GM19099 (cell line): ENCODE measurements at regions not wholly inside any gene's neighbourhood (a gene's known extent, or its start where the extent isn't known, plus 50 kb on each side); places are given as distances from the start of the nearest gene placed in this dataset.

ENCODE experiments used
- POLR2A ChIP-seq: IDR thresholded peaks from 3 replicates; pipeline ENCODE4 v1.6.1; 2011; ENCODE audit warnings: low read depth; ENCODE audit not compliant: insufficient read length; ENCODE audit errors: extremely low read depth

DNA sequence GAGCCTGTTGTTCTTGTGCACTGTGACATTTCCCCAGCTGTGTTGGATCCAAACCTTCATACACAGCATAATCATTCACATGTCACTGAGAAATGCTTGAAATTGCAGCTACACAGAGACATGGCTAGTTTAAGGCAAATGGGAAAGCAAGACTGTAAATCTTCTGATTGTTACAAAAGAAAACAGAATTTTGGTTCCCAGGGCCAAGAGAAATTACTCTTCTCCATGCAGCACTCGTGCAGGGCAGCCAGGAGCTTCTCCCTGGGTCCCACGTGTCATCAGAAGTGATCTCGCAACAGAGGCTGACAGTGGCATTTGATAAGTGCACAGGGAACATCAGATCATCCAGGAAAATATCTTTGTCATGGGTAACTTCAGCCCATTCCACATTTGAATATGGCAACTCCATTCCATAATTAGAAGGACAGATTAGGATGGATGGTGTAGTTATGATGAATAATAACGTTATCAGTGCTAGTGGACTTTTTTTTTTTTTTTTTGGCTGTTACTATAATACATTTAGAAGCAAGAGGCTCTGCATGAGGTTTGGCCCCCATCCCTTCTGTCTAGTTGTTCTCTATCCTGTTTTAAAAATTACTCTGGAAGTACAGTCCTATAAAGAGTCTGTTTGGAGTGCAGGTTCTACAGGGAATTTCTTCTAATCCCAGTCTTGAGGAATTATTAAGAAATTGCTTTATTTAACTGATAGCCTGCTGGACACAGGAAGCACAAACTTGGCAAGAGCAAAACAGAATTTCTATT is 571.0 kb upstream of the NOX3 start:
- no peak for TF ChIP-seq POLR2A

DNA sequence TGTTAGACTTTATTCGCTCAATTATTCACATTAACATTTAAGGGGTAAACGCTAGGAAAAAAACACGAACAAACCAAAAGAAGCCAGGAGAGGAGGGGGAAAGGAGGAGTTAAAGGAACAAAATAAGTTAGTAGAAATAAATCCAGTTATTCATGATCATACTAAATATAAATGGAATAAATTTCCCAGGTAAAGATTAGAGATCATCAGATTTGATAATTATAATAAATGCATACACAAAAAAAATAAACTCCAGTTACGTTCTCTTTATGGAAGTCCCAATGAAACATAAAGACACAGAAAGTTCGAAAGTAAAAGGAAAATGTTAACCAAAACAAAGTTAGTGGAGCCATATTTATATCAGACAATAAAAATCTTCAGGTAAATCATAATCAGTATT is 568.7 kb upstream of the NOX3 start:
- no peak for TF ChIP-seq POLR2A

DNA sequence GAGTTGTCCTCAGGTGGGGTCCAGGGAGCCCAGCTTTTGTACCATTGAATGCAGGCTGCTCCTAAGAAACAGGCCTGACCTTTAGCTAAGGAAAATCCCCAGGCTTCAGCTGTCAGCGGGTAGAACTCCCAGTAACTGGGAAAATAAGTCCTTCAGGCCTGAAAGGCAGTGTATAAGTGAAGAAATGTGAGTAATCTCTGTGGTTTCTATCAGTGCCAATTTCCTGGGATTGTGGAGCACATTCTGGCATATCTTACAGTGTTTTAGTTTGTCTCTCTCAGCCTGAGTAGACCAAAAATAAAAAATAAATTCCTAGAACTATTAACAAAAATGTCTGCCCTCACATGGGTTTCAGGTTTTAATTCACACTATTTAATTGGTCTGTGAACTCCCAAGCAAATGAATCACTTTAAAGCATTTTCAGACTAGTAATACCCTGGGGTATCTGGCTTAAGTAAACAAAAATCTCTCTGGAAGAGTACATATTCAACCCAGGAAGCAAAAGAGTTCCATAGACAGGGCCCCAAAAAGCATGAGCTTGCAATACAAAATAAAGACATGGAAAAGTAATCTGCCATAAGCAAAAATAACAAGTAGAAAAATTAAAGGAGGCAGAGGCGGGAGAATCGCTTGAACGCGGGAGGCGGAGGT is 566.2 kb upstream of the NOX3 start:
- no peak for TF ChIP-seq POLR2A

DNA sequence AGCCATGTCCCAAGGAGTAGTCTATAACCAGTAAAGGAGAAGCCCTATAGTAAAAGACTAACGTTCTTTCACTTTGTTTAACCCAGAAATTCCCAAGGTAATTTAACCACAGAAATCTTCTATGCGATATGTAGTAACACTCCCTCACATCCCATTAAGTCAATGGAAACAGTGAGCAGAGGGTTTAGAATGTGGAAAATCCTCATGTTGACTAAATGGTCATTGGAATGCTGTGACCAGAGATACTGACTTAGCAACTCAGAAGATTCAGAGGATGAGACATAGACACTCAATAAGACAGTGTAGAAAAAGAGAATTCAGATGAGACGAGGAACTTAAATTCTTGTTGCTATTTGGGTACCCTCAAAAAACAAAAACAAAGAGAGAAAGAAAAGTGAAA is 562.2 kb upstream of the NOX3 start:
- no peak for TF ChIP-seq POLR2A

DNA sequence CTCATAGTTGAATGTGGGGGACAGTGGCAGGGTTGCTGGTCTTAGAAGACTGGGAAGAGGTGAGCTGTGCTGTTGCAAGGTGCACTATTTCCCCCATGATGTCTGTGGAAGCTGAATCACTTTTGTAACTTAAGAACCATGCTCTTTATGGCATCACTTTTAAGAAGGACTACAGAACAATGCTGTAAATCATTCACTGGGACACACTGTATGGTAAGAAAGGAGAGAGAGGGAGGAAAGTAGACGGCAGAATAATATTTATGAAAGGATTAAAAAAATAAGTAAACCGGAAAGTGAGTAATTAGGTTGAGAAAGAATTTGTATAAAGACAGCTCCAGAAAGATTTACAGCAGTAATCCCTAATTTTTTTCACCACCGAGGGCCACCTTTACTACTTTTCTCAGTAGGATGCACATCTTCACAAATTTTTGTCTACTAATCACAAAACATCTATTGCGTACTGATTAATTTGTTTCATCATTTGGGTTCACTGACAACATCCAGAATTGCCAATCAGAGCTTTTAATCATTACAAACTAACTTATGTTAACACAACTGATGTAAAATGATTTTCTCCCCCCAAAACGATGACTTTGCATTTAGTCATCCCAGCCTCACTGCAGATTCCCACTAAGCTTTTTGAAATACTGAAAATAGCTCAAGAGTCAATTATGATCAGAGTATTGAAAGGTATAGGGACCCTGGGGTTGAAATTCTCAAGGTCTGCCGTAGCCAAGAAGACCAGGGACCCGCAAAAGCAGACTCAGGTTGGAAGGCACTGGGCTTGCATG is 560.7 kb upstream of the NOX3 start:
- no peak for TF ChIP-seq POLR2A

DNA sequence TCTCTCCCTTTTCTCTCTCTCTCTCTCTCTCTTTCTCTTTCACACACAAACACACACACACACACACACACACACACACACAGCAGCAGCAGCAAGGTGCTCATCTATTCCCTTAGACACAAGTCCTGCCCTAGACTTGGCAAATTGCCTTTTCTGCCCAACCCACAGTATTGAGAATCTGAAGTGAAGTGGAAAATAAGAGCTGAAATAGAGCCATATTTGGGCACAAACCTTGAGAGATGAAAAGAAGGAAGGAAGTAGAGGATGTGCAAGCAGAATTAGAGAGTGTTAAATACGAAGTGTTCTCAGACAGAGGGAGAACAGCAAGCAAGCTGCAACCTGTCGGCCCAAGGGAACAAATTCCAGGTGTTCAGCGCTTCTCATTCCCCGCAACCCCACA is 557.5 kb upstream of the NOX3 start:
- TF ChIP-seq POLR2A, result no peak

DNA sequence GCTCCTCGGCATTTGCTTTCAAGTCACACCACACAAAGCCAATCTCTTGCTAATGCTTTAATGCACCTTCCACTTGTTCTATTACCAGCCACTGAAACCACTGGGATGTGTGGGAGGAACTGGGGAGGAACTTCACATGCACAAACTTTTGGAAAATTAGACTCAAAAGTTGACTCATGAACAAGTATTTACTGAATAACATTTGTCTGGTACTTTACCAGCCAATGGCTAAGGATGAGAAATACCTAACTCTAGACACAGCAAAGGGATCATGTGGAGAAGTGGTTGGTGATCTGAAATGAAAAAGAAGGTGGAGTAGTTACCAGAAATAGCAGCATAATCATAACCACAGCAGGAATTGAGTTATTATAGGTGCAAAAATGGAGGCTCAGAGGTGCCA is 554.0 kb upstream of the NOX3 start:
- no peak for TF ChIP-seq POLR2A

DNA sequence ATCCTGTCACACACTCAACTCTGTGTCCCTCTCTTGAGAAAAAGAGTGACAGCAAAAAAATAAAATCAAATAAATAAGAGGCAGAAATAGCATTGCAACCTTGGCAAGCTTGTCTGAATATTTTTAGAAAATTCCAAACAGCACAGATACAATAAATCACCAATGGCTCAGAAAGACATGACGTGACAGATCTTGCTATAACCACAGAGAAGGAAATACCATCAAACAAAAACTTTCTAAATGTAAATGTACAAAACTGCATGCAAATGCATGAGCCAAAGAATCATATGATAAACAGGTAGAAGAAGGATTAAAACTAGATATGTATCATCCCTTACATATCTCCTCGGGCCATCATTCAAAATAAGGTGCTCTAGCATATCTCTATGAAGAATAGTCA is 549.2 kb upstream of the NOX3 start:
- no peak for TF ChIP-seq POLR2A

DNA sequence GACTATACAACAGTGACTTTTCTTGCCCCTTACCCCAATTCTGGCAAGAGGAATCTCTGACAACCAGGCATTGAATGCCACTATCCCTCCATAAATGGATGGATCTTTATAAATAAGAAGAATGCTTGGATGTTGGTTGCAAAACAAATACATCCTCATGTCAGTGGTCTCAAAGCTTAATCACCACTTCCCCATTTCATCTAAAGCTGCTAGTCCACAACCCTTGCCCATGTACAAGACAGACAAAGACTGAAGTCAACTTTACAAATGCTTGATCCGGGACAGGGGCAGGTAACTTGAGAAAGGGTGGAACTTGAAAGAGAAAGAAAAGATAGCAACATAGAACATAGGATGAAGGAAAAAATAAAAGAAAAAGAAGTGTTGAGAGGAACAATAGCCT is 540.5 kb upstream of the NOX3 start:
- TF ChIP-seq POLR2A, result no peak

DNA sequence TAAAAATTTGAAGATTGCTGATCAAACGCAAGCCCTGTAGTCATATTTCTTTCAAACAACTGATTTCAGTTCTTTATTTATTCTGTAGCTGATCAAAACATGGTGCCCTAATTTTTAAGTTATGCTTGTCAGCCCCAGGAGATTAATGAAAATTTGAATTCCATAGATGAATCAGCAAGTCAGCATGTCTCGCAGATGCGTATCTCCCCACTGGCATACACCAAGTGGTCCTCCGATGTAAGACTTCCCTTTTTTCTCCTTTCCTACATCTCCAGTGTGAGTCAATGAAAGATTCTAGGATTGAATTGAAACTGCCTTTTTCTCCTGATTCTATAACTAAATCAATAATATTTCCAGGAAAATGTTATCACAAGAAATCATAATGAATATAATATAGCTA is 539.6 kb upstream of the NOX3 start:
- TF ChIP-seq POLR2A, result no peak

DNA sequence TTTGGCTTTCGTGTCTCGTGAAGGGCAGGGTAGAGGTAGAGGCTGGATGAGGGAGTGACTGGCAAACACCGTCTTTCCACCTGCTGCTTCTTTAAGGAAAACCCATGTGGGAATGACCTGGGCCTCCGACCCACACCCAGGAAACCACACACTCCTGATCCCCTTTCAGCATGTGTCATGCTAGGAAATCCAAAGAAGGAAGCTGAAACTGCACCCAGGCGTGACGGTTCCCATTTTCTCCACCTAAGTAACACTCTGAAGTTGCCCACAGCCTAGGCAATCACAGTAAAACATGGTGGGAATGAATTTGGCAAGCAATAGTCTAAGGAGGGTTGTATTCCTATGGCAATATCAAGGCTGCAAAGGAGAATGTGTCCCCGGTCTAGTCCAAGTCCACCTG is 538.4 kb upstream of the NOX3 start:
- TF ChIP-seq POLR2A, result no peak

DNA sequence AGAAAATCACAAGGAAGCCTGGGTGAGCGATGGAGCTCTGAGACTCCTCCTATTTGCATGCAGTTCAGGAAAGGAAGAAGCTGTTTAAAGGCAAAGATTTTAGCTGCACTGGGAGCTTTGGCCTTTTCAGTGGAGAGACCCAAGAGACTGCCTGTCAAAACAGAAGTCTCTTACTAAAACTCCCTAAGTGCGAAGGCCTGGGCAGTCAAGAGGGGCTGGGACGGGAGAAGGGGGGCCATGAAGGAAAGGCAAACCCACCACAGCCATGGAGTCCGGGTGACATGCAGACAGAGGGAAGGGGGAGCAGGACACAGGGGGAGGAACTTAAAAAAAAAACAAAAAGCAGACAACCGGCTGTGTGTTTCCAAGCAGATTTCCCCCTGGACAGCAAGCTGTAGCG is 537.6 kb upstream of the NOX3 start:
- no peak for TF ChIP-seq POLR2A

DNA sequence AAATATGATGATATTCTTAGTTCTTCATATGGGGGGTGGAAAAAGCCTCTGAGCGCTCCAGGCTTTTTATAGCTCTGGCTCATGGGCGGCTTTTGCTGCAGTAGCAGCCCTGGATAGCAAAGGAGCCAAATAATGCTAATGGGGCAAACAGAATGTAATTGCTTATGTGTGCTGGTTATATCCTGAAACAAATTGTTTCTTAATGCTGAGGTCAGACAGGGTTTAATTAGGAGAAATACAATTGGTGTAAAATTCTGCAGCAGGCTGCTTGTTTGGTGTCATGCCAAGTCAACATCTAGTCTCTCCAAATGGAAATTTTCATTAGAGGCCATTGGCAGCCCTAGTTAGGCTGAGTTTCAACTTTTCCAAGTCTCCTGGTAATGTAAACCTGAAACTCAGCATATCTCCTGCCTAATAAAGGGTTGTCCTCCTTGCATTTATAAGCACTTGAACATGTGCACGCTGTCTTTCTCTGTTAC is 530.1 kb upstream of the NOX3 start:
- no peak for TF ChIP-seq POLR2A

DNA sequence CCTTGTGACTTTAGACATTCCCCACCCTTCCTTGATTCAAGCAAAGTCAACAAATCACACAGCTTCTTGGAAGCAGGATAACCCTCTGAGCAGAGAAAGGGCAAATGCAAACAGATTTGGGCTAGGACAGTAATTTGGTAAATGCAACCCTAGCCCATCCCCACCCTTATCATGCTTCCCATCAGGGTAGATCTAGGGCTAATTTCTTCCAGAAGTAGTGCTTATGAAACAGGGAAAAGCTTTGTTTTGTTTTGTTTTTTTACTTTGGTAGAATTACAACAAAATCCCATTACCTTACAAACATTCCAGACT is 525.1 kb upstream of the NOX3 start:
- no peak for TF ChIP-seq POLR2A

DNA sequence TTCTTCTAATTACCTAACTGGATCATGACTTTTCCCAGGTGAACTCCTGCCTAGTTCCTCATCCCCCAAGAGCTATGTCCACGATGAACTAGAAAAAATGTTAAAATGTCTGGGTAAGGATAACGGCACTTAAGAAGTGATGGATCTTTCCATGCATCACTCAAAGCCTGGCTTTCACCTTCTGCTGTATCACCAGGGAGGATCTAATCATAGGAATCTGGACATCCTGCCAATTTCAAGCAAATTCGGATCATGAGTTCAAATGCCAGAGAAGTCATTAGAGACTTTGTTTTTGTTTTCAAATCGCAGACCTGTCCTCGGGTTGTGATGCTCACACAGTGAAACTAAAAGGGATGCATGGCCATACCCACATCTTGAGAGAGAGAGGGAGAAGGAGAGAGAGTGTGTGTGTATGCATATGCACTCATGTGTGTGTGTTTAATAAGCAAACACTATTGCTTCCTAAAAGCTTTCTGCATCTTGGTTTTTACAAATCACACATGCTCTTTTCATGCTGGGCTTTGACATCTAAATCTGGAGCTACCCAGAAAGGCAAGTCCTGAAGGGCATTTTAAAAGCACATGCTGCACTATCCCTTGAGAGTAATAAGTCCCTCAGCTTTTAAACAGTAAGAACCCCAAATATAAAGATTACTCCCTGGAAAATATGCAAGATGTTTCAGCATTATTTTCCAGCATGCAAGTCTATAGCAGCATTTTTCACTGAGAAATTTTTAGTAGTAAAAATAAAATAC is 524.6 kb upstream of the NOX3 start:
- no peak for TF ChIP-seq POLR2A
